DMS153 (cell line): ENCODE measurements at regions not wholly inside any gene's neighbourhood (a gene's known extent, or its start where the extent isn't known, plus 50 kb on each side); places are given as distances from the start of the nearest gene placed in this dataset.

Experiments used
- DNase-seq: peaks from one replicate; lab custom pipeline; 2025; lab: John Stamatoyannopoulos, UW

- no peak for DNase-seq
Observed at GRCh38 chr12:124687174-124687902, 119.9 kb upstream of the NCOR2 start.

GRCh38 chr12:124686370-124687173, 119.2 kb upstream of the NCOR2 start:
- DNase-seq, result no peak

DNA sequence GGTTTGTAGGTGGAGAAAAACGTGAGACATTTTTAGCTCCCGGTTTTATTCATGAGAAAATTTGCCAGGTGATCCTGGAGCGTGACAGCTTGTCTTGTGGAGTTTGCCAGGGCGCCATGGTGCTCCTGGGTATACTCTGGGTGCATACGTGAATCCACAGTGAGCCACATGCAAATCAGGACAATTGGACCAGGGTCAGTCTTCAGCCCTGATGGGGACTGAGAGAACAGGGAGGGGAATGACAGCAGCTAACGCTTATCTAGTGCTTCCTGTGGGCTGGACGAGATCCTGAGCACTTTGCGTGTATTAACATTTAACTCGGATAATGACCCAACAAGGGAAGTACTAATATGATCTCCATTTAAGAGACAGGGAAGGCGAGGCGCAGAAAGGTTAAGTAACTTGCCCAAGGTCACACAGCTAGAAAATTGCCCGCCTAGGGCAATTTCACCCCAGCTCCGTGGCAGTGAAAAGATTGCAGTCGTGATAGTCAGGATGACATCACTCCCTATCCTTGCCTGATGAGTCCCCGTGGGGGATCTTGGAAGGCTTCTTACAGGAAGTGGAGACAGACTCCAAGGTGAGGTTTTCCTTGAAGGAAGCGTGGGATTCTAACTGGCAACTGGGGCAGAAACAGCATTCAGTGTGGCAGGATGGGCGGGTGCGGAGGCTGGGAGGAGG, 118.4 kb upstream of the NCOR2 start:
- no peak for DNase-seq

DNA sequence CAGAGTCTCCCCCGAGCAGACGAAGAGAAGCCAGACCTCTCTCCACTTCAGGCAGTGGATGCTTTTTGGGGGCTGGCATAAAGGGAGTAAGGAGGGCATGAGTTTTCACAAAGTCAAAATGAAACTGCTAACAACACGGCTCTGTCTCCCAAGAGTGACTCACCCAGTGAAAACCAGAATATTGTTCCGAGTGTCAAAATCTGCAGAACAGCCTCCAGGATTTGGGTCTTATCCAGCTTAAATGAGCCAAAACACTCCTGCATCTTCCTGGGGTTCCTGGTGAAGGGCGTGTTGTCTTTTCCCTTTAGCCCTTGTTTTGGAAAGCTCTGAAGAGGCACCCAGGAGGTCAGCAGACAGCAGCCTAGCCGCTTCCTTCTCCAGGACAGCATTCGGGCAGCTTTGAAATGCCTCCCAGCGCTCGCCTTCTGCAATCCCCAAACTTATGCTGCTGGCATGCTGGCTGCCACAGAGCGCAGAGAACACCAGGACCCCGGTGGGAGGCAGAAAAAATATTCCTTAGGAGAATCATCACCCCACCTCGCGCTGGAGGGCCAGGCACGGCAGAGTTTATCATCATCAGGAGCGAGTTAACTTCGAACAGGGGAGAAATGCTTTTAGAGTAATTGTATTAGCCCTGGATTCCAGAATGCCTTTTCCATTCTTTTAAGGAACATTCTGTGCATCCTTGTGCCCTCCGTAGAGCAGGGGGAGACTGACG, 117.7 kb upstream of the NCOR2 start:
- DNase-seq, result no peak

DNA sequence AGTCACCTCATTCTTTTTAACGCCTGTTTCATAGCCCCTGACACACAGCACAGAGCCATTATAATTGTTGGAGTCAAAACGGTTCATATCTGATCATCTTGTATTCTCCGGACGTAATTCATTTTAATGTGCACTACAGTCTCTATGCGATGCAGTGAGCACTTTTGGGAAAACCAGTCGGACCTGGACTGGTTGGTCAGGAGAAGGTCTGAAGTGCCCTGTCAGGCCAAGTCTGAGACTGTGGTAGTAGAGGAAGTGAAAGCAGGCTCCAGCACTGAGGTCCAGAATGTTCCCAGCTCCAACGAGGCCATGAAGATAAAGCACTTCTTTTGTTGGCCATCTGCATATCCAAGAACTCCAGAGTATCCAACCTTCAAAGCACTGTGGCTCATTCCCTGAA, 117.1 kb upstream of the NCOR2 start:
- no peak for DNase-seq

- no peak for DNase-seq
Observed at GRCh38 chr12:124683152-124684124, 116.0 kb upstream of the NCOR2 start.

DNA sequence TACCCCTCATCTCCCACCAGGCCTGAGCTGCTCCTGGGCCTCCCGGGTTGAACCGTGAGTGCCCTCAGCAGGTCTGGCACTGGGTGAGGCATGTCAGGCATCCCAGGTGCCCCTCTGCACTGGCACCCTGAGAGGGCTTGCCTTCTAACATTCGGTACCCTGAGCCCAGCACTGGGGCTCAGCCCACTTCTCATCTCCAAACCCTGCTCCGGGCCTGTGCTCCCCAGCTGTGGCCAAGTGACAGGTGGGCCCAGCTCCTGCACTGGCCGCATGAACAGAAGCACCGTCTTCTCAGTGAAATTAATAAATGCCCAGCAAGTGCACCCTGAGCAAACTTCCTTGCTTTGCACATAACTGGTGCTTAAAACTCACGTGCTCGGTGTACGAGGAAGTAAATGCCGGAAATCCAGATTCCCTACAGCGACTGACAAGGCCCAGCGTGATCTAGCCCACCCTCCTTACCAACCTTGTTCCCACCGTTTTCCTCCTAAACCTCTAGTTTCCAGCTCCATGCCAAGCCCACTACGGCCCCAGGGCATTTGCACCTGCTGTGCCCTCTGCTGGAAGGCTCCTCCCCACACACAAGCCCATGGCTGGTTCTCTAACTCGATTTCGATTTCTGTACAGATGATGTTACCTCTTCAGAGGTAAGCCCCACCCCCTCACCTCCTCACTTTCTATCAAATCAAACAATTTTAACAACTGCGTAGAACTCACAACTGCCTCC, 115.2 kb upstream of the NCOR2 start:
- no peak for DNase-seq

GRCh38 chr12:124681779-124682391, 114.5 kb upstream of the NCOR2 start:
- DNase-seq, result no peak

GRCh38 chr12:124680863-124681778, 113.7 kb upstream of the NCOR2 start:
- no peak for DNase-seq

- no peak for DNase-seq
Observed at GRCh38 chr12:124679533-124680371, 112.3 kb upstream of the NCOR2 start.

DNA sequence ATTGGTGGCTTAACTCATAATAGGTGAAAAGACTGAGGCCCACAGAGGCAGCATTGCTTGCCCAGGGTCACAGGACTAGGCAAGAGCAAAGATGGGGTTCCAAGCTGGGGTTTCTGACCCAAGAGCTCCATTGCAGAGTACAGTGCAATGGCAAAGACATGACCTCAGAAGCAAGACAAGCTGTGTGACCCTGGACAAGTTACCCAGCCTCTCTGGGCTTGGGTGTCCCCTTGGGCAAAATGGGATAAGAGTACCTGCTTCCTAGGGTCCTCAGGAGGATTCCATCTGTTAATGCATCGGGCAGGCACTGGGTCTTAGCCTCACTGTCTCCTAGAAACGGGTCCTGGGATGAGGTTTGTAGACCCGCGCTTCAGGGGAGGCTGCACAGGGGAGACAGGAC, 111.6 kb upstream of the NCOR2 start:
- DNase-seq, result no peak

GRCh38 chr12:124678421-124678893, 111.0 kb upstream of the NCOR2 start:
- no peak for DNase-seq

GRCh38 chr12:124677552-124678356, 110.3 kb upstream of the NCOR2 start:
- peak; percentile 36 for DNase-seq

GRCh38 chr12:124676714-124677462, 109.5 kb upstream of the NCOR2 start:
- DNase-seq, result no peak

DNA sequence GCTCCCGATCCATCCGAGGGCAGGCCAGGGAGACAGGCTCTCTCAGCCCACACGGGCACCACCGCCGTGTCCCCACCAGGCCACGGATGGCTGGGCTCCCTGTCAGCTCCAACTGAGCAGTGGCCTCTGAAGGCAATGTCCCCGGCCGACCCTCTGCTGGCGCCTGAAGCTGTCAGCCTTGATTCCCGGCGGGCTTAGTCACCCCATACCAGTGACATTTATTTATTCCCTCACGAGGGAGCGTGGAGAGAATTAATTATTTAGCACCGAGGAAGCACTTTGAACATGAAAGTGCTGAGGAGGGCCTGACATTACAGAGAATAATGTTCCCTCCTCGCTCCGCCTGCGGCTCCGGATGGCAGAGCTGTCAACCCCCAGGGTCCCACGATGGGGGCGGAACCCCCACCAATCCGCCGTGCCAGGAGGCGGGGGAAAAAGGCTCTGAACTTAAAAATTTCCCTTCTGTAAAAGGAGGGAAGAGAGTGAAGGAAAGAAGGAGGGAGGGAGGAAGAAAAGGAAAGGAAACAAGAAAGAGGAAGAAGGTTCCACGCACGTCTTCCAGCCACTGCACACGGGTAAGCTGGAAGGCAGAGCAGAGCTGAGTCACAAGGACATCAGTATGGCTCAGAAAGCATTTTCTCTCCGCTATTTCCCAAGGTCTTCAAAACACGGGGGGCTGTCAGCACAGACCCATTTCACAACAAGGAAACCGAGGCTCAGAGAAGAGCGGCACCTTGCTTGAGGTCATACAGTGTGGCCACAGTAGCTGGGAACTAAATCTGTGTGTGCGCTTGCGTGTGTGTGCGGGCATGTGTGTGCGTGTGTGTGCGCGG, 108.7 kb upstream of the NCOR2 start:
- DNase-seq, result no peak
